Dendritic cell treated with granulocyte-macrophage colony-stimulating factor and Interleukin-4, amounts not matched to agents 40 ng/mL and 50 ng/mL, for 4 days (primary cell): ENCODE measurements at regions not wholly inside any gene's neighbourhood (a gene's known extent, or its start where the extent isn't known, plus 50 kb on each side); places are given as distances from the start of the nearest gene placed in this dataset.

Source experiments
- H3K27ac Mint-ChIP-seq: one replicate; pipeline ENCODE4 v1.8.0; 2022; ENCODE audit warnings: mild to moderate bottlenecking, mixed read lengths
- H3K27me3 Mint-ChIP-seq: one replicate; pipeline ENCODE4 v1.8.0; 2022; ENCODE audit warnings: mild to moderate bottlenecking, mixed read lengths
- H3K36me3 Mint-ChIP-seq: one replicate; pipeline ENCODE4 v1.8.0; 2022; ENCODE audit warnings: low read depth, mixed read lengths
- H3K4me1 Mint-ChIP-seq: one replicate; pipeline ENCODE4 v1.8.0; 2022; ENCODE audit warnings: low read depth, mixed read lengths
- H3K4me3 Mint-ChIP-seq: one replicate; pipeline ENCODE4 v1.8.0; 2022; ENCODE audit warnings: mild to moderate bottlenecking, moderate library complexity, mixed read lengths
- H3K9me3 Mint-ChIP-seq: one replicate; pipeline ENCODE4 v1.8.0; 2022; ENCODE audit warnings: mixed read lengths
- intact Hi-C: fragments of 100-400 bp; cut with micrococcal nuclease; formaldehyde crosslinking; loops from one replicate; pipeline ENCODE4 v1.15.0; 2022

DNA sequence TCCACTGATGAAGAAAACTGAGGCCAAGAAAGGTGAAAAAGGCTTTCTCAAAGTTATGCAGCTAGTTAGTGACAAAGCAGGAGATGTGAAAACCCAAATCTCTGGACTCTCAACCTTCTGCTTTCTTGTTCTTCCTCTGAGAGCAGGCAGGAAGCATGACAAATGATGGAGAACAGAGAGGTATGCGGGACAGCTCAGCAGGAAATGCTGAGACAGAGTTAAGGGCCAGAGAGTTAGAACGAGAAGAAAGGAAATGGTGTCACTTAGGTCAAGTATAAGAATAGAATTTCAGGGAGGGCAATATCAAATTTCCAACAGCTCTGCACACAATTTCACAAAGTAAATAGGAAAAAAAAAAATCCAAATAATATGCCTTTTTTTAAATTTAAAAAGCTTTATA, 67.6 kb upstream of the ARHGAP42 start:
- Mint-ChIP-seq H3K4me3 (no peak overlapping the region), H3K36me3 (no peaks in the 10 kb centered on the region), H3K4me1 (no peaks in the 10 kb centered on the region), H3K9me3 (peaks cover 32% of the 10 kb centered on the region), H3K27ac (no peak overlapping the region), H3K27me3 (no peaks in the 10 kb centered on the region)
- intact Hi-C loops: no loop called here

DNA sequence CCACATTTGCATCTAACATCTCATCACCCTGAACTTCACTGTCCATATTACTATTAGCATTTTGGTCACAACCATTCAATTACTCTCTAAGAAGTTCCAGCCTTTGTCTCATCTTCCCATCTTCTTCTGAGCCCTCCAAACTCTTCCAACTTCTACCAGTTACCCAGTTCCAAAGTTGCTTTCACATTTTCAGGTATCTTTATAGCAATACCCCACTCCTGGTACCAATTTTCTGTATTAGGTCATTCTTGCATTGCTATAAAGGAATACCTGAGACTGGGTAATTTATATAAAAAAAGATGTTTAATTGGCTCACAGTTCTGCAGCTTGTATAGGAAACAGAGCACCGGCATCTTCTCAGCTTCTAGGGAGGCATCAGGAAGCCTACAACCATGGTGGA, 64.7 kb upstream of the ARHGAP42 start:
- peaks cover 36% of the 10 kb centered on the region for H3K9me3 Mint-ChIP-seq
- no peak overlapping the region for H3K4me3 Mint-ChIP-seq
- no peaks in the 10 kb centered on the region for H3K27me3 Mint-ChIP-seq
- intact Hi-C loops: no loop called here
- H3K27ac Mint-ChIP-seq: no peak overlapping the region
- H3K36me3 Mint-ChIP-seq: no peaks in the 10 kb centered on the region
- no peaks in the 10 kb centered on the region for H3K4me1 Mint-ChIP-seq

DNA sequence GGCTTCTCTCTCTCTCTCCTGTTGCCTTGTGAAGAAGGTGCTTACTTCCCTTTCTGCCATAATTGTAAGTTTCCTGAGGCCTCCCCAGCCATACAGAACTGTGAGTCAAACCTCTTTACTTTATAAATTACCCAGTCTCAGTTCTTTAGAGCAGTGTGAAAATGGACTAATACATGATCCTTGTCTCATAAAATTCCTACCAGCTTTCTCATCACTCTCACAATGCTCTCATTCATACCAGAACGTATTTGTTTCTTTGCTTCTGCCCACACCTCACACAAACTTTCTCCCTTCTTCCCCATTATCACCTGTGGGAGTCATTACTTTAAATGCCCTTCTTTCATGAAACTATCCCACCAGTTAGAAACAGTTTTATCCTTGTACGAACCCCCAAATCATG, 62.7 kb upstream of the ARHGAP42 start:
- no peak overlapping the region for H3K27ac Mint-ChIP-seq
- H3K4me3 Mint-ChIP-seq: no peak overlapping the region
- no peaks in the 10 kb centered on the region for H3K36me3 Mint-ChIP-seq
- peaks cover 36% of the 10 kb centered on the region for H3K9me3 Mint-ChIP-seq
- H3K4me1 Mint-ChIP-seq: no peaks in the 10 kb centered on the region
- H3K27me3 Mint-ChIP-seq: no peaks in the 10 kb centered on the region
- intact Hi-C loops: no loop called here

DNA sequence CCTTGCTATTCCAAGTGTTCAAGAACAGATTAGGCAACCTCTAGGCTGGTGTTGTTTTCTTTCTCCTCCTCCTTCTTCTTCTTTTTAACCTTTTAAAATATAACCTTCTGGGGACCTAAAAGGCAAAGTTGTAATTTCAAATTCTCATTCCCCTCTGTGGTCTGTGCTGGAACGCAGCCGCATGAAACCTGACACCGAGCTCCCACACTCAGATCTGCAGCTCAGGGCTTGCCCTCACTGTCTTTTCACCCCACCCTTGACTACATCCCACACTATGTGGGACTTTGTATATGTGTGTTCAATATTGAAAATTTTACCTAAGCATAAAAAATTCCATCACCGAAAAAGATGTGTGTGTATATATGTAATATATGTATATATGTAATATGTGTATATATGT, 62.0 kb upstream of the ARHGAP42 start:
- Mint-ChIP-seq H3K9me3 (peaks cover 36% of the 10 kb centered on the region), H3K36me3 (no peaks in the 10 kb centered on the region), H3K4me3 (no peak overlapping the region), H3K4me1 (no peaks in the 10 kb centered on the region), H3K27ac (no peak overlapping the region), H3K27me3 (no peaks in the 10 kb centered on the region)
- intact Hi-C loops: no loop called here

DNA sequence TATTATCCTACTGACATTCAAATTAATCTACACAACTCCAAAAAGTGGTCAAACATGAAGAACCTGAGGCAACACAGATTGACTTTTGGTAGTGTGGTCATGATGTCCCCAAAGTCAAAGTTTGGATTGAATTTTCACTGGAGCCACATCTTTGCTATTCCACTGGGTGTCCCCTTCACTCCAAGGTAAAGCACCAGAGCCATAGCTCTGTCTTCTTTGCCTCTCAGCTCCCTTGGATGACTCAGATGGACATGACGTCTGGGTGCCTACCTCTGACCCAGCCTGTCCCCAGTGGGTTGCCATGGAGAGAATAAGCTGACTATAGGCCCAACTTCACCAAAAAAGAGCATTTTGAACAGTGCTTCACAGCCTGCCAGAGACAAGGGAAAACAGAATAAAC, 57.4 kb upstream of the ARHGAP42 start:
- Mint-ChIP-seq H3K27me3 (no peaks in the 10 kb centered on the region), H3K36me3 (no peaks in the 10 kb centered on the region), H3K4me3 (no peak overlapping the region), H3K27ac (no peak overlapping the region), H3K4me1 (no peaks in the 10 kb centered on the region), H3K9me3 (peaks cover 3% of the 10 kb centered on the region)
- intact Hi-C loops: no loop called here

DNA sequence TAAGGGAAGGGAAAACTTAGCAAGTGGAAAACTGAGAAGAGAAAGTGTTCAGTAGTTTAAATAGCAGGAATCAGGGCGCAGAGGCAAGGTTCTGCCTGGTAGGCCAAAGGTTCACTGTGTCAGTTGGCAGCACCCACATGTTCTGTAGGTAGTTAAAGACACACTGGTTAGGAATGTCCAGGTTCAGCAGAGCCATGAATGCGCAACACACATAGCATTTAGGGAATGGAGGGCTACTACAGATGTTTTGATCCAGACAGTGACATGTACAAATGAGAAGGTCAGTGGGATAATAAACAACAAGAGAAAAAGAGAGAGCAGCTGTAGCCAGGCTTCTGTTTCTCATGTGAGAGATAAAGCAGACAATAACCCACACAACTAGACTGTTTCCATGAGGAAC, 56.2 kb upstream of the ARHGAP42 start:
- no peak overlapping the region for H3K27ac Mint-ChIP-seq
- H3K9me3 Mint-ChIP-seq: no peaks in the 10 kb centered on the region
- no peaks in the 10 kb centered on the region for H3K4me1 Mint-ChIP-seq
- H3K36me3 Mint-ChIP-seq: no peaks in the 10 kb centered on the region
- intact Hi-C loops: no loop called here
- no peaks in the 10 kb centered on the region for H3K27me3 Mint-ChIP-seq
- H3K4me3 Mint-ChIP-seq: no peak overlapping the region

DNA sequence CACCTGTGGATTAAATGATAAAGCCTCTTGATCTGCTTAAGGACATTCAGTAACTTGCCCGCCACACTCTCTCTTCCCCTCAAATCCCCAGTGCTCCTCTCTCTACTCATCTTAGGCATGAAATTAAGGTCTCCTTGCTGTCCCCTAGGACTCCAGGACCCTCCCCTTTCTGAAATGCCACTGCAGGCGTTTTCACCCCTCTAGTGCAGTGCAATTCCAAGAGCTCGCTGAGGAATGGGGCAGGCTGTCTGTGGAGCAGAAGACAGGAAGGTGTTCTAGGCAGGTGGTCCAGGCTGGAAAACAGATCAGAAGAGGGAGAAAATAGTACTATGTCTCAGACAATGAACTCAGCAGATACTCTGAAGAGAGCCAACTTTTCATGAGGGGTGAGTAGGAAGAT, 55.8 kb upstream of the ARHGAP42 start:
- Mint-ChIP-seq H3K27me3 (no peaks in the 10 kb centered on the region), H3K36me3 (no peaks in the 10 kb centered on the region)

DNA sequence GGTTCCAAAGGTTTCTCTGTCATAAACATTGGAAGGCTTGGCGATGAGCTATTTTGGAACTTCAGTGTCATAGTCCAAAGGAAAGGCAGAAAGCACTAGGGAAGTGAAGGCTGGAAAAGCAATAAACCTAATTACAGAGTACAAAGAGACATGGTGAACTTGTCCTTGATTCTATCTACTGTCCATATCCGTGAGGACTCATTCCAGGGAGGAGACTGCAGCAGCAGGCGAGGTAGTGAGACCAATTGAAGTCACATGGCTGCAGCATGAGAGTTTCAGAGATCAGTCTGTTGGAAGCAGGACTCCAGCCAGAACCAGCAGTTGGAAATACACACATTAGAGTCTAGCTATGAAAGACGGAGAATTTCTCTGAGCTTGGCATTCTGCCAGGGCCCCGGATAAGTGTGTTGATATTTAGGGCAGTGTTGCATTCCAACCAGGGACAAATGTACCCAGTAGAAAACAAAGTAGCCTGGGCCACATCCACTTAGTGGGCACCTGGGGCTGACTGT, 54.1 kb upstream of the ARHGAP42 start:
- Mint-ChIP-seq H3K27me3 (no peaks in the 10 kb centered on the region), H3K27ac (no peak overlapping the region), H3K4me3 (no peak overlapping the region), H3K36me3 (no peaks in the 10 kb centered on the region), H3K9me3 (no peaks in the 10 kb centered on the region), H3K4me1 (no peaks in the 10 kb centered on the region)
- intact Hi-C loops: no loop called here

More for the DNA sequence above, 55.8 kb upstream of the ARHGAP42 start:
- Mint-ChIP-seq H3K9me3 (no peaks in the 10 kb centered on the region), H3K27ac (no peak overlapping the region), H3K4me3 (no peak overlapping the region), H3K4me1 (no peaks in the 10 kb centered on the region)
- intact Hi-C loops: no loop called here

DNA sequence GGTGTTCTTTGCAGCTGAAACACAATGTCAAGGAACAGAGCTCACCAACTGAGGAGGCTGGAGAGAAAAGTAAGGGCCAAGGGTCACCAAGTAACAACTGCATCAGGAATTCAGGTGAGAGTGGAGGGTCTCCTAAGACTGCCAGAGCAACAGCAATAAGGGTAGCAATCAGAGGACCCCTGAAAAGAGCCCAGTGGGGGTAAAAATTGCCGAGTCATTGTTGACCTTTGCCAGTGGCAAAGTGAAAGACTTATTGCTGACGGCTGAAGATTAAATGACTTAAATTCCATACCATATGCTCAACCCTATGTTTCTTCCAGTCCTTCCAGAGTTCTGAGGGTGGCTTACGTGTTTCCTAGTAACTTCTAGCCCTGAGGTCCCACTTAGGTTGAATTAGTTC, 51.9 kb upstream of the ARHGAP42 start:
- intact Hi-C loops: no loop called here
- no peaks in the 10 kb centered on the region for H3K27me3 Mint-ChIP-seq
- no peak overlapping the region for H3K27ac Mint-ChIP-seq
- H3K4me3 Mint-ChIP-seq: no peak overlapping the region
- no peaks in the 10 kb centered on the region for H3K4me1 Mint-ChIP-seq
- H3K36me3 Mint-ChIP-seq: no peaks in the 10 kb centered on the region
- no peaks in the 10 kb centered on the region for H3K9me3 Mint-ChIP-seq

DNA sequence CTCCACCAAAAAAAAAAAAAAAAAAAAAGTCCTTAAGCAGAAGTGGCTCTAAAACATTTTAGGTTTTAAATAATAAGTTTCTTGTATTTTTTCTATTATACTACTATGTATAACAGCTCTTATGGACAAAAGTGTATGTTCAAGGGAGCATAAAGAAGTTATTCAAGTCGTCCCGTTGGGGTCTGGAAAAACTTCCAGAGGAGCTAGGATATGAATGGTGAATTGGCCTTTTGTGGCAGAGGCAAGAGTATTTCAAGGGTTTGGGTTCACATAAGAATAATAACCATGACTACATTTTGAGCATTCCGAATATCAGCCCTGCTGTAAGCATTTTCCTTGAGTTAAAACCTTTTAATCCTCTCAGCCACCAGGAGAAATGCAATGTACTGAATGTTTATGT, 50.6 kb upstream of the ARHGAP42 start:
- no peaks in the 10 kb centered on the region for H3K9me3 Mint-ChIP-seq
- H3K4me3 Mint-ChIP-seq: no peak overlapping the region
- H3K27ac Mint-ChIP-seq: no peak overlapping the region
- no peaks in the 10 kb centered on the region for H3K27me3 Mint-ChIP-seq
- intact Hi-C loops: no loop called here
- no peaks in the 10 kb centered on the region for H3K36me3 Mint-ChIP-seq
- H3K4me1 Mint-ChIP-seq: no peaks in the 10 kb centered on the region
